GM20000 (cell line): ENCODE measurements at regions not wholly inside any gene's neighbourhood (a gene's known extent, or its start where the extent isn't known, plus 50 kb on each side); places are given as distances from the start of the nearest gene placed in this dataset.

Experiments
- DNase-seq: peaks from one replicate; pipeline ENCODE4 v3.0.0; 2012; ENCODE audit warnings: low spot score
- TF ChIP-seq, protein P1 (sequence below): IDR thresholded peaks from 2 replicates; pipeline ENCODE4 v1.5.1; 2012; ENCODE audit warnings: mild to moderate bottlenecking, control low read depth; ENCODE audit errors: extremely low read depth, missing control alignments

DNA sequence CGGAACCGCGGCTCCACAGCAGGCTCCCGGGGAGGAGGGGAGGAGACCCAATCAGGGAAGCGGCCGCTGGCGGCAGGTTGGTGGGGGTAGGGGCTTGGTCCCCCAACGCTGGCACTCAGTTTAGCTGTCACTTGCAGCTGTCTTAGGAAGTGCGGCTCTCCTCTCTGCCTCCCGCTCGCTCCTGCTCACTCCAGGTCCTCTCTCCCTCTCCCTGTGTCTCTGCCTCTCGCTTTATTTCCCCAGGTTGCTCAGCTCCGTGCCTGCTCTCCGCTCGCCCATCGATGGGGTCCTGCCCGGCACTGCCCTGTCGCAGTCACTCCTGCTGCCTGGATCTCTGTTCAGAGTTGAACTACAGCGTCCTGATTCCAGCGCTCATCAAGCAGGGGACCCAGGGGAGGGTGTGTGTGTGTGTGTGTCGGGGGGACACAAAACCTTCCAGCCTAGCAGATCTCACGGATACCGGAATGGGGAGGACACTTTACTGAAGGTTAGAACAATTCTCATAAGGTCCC lies 145.6 kb downstream of the ENGASE start:
- no peak for DNase-seq
- TF ChIP-seq, protein P1, sequence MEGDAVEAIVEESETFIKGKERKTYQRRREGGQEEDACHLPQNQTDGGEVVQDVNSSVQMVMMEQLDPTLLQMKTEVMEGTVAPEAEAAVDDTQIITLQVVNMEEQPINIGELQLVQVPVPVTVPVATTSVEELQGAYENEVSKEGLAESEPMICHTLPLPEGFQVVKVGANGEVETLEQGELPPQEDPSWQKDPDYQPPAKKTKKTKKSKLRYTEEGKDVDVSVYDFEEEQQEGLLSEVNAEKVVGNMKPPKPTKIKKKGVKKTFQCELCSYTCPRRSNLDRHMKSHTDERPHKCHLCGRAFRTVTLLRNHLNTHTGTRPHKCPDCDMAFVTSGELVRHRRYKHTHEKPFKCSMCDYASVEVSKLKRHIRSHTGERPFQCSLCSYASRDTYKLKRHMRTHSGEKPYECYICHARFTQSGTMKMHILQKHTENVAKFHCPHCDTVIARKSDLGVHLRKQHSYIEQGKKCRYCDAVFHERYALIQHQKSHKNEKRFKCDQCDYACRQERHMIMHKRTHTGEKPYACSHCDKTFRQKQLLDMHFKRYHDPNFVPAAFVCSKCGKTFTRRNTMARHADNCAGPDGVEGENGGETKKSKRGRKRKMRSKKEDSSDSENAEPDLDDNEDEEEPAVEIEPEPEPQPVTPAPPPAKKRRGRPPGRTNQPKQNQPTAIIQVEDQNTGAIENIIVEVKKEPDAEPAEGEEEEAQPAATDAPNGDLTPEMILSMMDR: no peak

DNA sequence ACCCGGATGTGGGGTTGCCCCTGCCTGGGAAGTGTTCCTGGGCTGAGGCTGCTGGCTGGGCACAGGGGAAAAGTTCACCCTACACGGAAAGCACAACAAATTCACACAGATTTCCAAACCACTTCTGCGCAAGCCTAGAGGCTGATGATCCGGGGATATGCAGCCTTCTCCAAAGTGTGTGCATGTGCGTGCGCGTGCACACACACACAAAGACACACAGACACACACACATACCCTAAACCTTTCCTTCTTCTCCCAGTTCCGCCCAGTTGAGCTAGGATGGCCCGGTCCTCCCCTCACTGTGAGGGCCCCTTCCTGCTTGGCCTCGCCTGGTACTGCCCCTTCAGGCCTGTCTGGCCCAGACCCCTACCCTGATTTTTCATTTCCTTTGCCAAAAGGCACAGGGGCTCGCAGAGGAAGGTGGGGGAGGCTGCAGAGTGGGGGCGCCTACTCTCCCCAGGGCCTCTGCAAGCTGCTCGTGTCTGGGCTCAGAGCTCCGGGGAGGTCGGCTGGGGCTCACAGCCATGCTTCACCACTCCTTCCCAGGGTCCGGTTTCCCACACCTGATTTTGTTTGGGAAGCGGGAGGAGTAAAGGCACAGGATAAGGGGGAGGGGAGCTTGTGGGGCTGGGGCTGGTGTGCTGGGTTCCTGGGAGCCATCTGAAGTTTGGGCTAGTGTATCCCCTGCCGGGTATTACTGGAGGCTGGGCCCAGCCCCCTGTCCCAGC lies 144.7 kb downstream of the ENGASE start:
- TF ChIP-seq, protein P1: no peak
- no peak for DNase-seq

DNA sequence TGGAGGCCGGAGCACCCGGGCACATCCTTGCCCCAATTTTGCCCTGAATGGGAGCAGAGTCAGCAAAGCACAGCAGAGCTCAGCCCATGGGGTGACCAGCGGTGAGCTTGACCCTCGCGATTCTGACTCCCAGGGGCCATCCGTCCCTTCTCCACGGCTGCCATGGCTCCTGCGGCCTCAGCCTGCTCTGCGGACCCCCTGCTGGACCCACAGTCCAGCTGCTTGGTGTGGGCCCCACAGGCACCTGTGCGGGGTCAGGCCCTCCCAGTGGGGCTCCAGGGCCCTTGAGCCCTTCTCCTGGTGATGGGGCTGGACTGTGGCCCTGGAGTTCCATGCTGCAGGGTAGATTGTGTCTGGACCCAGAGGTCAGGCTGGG lies 144.2 kb downstream of the ENGASE start:
- TF ChIP-seq, protein P1: no peak
- no peak for DNase-seq

DNA sequence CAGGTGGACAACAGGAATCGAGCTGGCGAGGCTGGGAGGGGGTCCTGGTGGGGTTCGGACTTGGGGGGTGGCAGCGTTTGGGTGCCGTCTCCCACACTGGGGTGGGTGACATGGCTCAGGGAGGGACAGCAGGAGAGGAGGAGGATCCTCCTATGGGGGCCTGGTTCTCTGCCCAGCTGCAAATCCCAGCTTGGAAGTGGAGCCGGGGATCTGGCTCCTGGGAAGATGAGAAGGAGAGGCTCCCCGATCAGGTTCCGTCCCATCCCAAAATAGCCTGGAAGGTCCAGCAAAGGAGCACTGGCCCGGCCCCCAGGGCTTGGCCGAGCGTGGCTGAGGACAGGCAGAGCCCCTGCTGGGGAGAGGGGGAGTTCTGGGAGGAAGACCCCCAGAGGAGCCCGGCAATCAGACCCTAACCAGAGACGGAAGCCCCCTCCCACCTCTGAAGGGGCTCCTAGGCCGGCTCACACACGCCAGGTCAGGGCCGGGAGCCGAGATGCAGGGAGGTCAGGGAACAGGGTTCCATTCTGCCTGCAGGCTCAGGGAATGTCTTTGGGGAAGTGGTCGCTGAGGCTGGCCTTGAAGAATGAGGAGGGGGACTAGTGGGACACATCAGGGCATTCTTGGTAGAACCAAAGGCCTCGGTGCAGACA lies 143.7 kb downstream of the ENGASE start:
- TF ChIP-seq, protein P1: no peak
- no peak for DNase-seq

- DNase-seq: no peak
- TF ChIP-seq, protein P1: no peak
These were observed 143.0 kb downstream of the ENGASE start for GRCh38 chr17:79217473-79218135.

GRCh38 chr17:79216826-79217225 lies 142.2 kb downstream of the ENGASE start:
- TF ChIP-seq, protein P1: no peak
- no peak for DNase-seq

GRCh38 chr17:79216391-79216790 lies 141.8 kb downstream of the ENGASE start:
- TF ChIP-seq, protein P1: no peak
- DNase-seq: no peak
